ENCODE measurements at regions not wholly inside any gene's neighbourhood (a gene's known extent, or its start where the extent isn't known, plus 50 kb on each side); places are given as distances from the start of the nearest gene placed in this dataset.
"Not testable (repeated sequence)": the region's sequence is repeated elsewhere in the genome, so short reads cannot be mapped to it uniquely, and the experiment has no call there.

DNA sequence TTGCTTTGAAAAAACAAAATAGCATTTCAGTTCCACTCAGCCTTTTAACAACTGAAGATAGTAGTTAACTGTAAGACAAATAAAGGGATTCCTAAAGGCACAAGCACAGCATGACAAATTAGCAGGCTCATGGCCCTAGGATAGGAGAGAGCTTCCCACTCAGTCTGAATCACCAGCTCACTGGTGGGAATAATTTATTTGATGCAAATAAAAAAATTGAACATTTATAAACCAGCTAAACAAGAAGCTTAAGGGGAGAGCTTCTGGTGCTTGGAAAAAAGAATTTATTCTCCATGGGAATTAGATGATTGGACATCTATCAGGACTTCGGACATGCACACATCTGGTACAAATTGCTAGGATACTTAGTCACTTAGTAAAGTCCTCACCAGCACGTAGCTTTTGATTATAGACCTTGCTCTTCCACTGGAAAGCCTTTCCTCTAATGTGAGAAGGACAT lies 294.1 kb upstream of the TNC start:
- DNase-seq, result no peak

DNA sequence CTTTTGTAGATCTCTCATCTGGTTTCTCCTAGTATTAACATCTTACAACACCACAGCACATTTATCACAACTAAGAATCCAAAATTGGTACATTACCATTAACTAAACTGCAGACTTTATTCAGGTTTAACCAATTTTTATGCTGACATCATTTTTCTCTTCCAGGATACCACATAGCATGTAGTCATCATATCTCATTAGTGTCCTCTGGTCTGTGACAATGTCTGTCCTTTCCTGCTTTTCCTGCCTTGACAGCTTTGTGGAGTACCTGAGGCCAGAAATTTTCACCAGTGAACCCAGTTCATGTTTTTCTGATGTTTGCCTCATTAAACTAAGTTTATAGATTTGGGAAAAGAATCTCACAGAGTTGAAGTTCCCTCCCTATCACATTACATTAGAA lies 294.7 kb upstream of the TNC start:
- DNase-seq, result no peak

DNA sequence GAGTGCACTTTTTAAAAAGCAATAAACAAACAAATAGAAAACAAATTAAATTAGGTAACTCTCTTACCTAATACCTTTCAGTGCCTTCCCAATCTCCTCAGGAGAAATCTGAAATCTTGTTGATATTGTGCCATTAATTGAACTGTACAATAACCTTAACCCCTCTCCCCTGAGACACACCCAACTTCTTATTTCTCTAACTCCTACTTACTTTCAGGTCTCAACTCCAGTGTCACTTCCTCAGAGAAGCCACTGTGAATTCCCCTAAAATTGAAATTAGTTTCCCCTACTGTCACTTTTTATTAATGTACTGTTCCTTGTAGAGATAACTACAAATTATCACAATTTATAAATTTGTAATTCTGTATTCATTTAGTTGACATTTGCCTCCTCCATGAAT lies 295.3 kb upstream of the TNC start:
- DNase-seq, result no peak

DNA sequence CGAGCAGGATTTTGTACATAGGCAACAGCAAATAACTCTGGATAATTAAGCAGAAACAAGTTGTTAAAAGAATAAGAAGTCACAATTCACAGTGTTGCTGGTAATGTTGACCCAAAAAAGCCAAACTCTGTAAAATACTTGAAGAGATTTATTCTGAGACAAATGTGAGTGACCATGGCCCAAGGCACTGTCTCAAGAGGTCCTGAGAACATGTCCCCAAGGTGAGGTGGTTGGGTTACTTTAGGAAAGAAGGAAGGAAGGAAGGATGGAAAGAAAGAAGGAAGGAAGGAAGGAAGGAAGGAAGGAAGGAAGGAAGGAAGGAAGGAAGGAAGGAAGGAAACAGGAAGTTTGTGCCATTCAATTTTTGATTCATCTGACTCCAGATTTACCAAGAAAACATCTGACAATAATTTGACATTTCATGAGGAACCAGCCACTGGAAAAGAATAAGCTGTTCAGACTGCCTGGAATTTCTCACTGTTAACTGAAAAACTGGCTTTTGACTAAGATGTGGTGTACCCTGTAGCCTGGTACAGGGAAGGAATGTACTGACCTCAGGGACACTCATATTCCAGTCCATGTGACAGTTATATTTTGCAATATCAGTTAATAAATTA lies 295.9 kb upstream of the TNC start:
- no peak for DNase-seq

DNA sequence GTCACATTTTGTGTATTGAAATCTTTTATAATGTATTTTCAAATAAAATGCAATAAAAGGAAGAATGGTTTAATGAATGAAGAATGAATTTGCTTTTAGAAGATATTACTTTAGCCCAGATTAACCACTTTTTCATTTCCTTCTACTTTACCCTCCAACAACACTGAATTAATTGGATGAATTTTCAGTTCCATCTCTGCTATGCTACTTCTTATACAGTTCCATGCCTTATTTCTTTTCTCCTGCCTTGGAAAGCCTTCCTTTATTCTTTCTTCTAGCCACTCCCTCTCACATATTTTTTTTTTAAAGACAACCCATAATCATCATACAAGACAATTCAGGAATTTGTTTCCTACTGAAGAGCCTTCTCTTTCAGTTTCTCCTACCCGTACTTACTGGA lies 296.6 kb upstream of the TNC start:
- no peak for DNase-seq

DNA sequence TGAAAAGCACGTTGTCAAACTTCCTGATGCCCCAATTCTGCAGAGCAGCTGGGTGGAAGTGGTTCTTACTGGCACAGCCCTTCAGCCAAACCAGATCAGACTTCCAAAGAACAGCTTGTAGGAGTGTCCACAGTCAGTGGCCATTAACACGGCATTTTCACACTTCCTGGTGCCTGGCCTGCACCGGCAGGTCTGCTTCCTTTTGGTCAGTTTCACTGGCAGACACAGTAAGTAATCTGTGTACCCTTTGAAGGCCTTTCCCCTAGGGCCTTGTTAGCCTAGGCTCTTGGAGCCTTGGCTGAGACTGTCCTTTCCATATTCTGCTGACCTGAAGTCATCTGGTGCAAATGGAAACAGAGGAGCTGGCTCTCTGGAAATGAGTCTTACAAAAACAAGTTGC lies 297.5 kb upstream of the TNC start:
- no peak for DNase-seq

DNA sequence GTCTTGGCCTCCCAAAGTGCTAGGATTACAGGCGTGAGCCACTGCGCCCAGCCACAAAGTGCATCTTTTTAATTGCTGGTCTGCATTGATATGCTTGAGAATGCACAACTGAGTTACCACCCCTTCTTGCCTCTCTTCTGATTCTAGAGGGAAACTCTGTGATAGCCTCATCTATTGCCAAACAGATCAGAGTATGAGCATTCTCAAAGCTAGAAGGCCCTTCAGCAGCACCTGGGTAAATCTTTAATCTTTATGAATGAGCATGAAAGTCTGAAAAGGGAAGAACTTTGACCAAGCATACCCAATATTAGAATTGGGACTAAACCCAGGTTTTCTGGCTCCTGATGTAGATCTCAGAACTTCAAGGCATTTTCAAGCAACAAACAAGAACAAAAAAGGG lies 298.3 kb upstream of the TNC start:
- DNase-seq, result no peak

DNA sequence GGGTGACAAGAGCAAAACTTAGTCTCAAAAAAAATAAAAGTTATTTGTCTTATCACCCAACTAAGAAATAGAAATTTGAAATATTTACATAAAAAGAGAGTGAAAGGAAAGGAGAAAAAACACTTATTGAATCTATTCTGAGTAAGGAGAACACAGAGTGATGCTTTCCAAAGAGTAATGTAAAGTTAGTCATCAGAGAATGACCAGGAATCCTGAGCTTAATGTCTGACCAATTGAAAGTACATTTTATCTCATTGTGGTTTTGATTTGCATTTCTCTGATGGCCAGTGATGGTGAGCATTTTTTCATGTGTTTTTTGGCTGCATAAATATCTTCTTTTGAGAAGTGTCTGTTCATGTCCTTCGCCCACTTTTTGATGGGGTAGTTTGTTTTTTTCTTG lies 300.2 kb upstream of the TNC start:
- DNase-seq, result not testable (repeated sequence)

DNA sequence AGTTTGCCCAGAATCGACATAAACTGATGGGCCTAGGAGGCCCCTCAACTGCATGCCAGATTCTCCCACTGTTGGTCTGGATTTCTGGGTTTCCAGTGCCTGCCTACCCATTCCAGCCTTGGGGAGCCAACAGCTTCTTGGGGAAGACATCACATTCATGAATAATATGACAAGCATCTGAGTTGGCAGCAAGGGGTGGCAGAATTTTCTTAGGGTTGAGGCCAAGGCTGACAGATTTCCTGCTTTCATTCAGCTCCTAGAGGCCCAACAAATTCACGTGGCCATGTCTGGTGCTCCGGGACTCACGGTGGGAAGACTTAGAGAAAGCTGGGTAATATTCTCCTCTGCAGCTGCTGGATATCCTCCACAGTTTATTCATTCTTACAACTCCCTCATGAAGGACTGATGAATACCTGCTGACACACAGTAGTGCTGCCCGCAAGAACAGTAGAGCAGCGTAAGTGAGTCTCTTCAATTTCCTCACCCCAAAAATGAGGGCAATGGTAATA lies 305.0 kb upstream of the TNC start:
- DNase-seq, result no peak

DNA sequence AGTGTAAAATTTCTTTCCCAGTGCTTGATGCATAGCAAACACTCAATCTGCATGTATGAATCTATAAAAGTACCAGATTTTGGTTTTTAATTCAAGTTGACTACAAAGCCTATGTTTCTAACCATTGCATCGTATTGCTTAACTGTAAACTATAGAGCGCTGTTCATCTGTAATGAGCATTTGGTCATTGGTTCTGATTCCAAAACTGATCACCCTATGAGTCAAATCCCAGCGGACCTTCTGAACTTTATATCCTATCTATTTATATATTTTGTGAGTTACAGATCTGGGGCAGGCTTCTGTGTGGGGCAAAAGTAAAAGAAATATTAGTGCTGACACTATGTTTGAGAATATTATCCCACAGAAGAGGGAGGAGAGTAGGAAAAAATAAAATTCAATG lies 305.7 kb upstream of the TNC start:
- no peak for DNase-seq

DNA sequence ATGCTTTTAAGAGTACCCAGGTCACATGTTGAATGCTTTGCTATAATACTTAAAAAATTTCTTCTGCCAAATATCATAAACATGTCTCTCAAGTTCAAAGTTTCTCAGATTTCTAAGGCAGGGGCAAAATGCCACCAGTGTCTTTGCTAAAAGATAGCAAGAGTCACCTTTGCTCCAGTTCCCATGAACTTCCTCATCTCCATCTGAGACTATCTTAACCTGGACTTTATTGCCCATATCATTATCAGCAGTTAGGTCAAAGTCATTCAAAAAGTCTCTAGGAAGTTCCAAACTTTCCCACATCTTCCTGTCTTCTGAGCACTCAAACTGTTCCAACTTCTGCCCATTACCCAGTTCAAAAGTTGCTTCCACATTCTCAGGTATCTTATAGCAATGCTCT lies 307.6 kb upstream of the TNC start:
- DNase-seq, result no peak

DNA sequence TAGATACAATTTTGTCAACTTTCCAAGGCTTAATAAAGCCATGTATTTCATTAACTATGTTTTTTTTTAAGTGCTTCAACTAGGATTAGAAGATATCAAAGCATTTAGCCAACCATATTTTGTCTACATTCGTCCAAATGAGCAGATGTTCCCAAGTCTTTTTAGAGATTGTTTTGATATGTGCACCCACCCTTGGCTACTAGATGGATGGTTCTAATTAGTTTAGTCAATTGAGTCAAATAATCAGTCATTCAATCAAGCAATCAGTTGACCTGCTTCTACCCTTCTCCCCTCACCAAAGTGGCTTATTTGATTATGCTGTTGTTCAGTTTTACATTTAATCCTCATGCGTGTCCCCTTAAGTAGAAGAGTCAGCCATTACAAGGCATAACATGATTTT lies 319.5 kb upstream of the TNC start:
- DNase-seq, result no peak

DNA sequence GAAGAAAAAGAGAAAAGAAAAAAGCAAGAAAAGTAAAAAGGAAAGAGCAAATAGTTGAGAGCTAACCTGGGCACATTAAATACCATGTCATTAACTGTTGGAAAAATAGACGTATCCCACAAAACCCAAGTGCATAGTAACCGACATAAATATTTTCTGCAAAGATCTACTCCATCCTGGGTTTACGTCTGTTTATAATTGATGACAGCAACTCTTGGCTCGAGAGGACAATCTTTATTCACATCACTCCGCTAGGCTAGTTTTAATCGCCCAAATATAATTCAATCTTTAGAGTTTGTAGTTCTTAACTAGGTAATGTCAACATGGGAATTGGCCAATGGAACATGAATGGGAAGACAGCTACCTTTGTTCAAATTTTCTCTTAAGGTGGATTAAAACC lies 321.7 kb upstream of the TNC start:
- DNase-seq, result no peak

DNA sequence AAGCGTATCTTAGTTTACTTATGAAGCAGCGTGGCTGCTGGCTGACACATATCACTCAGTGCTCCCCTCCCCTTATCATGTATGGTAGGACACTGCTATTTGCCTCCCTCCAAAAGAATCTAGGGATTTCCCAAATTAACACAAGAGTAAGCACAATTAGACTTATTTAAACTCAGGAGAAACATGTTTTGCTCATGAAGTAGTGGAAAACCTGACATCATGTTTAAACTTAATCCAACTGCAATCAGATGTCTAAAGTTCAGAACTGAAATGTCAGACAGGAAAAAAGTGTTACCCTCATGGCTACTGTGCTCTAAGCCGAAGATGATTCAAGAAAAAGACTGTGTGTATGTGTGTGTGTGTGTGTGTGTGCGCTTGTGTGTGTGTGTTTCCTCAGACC lies 324.1 kb upstream of the TNC start:
- DNase-seq, result no peak

DNA sequence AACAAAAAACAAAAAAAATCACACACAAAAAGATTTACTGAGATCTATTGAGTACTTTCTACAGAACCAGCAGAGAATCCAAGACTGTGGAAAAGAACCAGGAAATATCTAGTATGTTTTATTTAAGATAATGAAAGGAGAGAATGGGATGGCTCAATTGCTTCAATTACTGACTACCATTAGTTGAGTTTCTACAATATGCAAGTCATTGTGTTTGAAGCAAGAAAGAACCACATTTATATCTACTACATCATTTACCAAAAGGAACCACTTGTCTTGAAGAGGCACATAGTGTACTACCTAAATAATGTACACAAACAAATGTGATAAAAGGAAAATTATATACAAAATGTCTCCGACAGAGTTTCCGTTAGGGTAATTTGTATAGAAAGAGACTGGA lies 325.9 kb upstream of the TNC start:
- DNase-seq, result no peak

DNA sequence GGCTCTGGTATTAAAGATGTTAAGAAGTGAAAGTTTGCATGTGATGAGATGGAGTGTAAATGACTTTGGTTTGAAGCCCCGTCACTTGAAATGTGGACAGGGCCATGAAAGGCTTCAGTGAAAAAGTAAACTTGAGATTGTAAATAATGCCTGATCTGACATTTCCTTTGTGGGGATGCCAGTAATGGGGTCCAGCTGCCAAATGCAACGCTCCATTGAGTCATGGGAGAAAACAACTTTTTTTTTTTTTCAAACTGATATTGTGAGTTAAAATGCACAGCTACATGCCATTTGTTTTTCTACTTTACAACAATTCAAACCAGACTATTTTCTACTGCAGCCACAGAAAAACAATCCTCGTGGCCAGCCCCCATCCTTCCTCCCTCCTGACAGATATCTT lies 327.0 kb upstream of the TNC start:
- DNase-seq, result no peak

DNA sequence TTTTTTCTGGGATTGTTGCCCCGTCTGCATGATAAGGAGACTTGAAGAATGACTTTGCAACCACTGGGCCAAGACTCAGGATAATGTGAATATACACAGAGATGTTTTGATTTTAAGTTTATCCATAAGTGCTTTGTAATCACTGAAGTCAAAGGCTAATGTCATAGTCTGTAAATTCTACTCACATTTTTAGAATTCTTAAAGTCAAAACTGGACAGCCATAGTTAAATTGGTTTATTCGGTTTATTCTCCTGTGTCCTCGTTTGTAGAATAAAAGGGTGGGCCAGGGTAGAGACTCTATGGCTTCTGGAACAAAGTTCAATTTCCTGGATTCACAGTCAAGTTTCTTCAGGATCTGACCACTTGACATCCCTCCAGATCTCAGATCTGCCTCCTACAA lies 327.7 kb upstream of the TNC start:
- no peak for DNase-seq

DNA sequence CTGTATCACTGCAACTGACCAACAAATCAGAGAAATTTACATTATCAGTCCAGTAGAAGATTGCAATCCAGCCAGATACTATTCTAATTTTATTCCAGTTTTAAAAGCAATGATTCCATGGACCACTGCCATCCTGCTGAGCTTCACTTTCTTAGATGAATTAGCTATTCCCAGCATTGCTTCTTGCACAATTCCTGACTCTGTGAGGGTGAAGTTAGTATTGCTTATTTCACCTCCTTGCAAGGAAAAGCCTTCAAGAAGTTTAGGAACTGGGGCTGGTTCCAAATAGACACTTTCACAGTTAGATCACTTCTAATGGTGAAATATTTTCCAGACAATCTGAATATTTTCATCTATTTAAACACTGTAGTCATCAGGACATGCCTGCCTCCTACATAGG lies 338.6 kb upstream of the TNC start:
- DNase-seq, result no peak

DNA sequence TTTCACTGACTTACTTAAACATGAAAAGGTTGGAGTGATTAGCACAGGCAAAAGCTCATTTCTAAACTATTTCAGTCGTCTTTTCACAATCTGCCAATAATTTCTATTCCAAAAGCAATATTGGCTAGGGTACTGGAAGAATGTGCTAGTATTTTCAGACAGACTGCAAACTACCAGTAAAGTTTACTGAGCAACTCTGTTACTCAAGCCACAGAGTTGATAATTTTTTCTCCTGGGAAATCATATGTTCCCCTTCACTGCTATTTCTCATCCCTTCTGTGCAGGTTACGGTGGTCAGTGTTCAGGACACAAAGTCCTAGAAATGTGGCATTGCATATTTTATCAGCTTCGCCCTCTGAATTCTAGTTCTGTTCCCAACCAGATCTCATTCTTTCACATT lies 343.3 kb upstream of the TNC start:
- no peak for DNase-seq

DNA sequence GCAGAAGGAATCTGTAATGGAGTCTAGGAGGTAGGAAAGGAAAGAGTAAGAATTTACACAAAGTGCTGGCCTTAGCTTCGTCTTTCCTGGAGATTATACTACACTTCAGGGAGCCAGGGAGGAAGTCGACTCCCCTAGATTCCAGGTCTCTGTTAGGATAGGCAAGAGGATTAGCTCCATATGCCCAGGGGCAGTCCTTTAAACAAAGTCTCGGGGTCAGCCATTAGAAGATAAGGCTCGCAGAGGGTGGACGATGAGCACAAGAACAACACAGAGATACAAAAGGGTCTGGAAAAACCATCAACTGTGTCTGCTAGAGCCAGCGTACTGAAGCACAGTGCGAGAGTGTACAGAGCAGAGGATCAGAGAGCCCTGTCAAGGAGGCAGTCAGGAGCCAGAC lies 344.7 kb upstream of the TNC start:
- no peak for DNase-seq

DNA sequence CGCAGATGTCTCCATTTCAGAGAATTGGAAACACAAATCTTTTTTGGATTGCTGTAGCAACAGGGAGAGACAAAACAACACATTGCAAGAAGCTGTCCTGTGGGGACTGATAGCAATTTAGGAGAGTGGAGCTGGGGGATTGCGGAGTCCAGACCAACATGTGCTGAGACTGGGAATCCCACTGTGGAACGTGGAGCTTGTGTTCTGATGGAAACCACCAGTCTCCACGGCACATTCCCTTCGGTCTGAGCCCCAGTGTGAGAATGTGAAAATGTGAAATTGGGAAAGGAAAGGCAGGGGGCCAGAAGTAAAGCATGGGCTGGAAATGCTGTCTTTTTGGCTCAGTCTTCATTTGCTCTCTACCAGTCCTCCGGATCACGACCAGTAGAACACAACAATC lies 348.8 kb upstream of the TNC start:
- DNase-seq, result no peak

DNA sequence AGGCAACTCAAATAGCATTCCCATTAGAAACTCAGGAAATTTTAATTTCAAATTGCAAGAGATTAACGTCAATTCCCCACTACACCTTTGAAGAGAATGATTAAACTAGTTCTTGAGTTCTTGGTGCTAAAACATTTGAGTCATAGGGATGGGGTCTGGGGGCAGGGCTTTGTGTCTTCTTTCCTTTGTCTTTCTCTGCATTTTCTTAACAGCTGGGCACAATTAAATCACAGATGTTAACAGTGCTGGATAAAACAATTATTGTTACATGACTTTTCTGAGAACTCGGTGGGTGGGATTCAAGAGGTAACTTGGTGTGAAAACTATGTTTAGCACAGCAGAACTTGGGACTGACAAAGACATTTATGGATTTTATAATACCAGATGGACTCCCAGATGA lies 351.9 kb upstream of the TNC start:
- DNase-seq, result no peak

DNA sequence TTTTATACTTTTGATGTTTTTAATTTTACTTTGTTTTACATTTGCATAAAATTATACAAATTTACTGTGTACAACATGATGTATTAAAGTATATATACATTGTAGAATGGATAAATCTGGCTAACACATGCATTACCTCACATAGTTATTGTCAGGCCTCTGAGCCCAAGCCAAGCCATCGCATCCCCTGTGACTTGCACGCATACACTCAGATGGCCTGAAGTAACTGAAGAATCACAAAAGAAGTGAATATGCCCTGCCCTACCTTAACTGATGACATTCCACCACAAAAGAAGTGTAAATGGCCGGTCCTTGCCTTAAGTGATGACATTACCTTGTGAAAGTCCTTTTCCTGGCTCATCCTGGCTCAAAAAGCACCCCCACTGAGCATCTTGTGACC lies 355.1 kb upstream of the TNC start:
- not testable (repeated sequence) for DNase-seq

DNA sequence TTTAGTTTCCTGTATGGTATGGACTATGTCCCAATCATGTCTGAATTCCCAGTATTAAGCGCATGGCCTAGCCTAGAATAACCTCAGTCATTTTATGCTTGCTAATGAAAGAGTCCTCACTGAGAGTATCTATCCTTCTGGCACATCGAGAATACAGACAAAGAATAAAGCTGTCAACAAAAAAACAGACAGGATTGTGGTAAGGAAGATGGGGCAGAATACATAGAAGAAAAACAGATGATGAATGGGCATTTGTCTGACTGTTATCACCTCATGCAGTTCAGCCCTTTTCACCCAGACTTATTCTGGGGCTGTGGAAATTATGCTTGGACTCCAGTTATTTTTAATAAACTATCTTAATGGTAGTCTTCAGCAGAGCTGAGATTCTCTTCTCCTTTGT lies 363.8 kb upstream of the TNC start:
- no peak for DNase-seq

DNA sequence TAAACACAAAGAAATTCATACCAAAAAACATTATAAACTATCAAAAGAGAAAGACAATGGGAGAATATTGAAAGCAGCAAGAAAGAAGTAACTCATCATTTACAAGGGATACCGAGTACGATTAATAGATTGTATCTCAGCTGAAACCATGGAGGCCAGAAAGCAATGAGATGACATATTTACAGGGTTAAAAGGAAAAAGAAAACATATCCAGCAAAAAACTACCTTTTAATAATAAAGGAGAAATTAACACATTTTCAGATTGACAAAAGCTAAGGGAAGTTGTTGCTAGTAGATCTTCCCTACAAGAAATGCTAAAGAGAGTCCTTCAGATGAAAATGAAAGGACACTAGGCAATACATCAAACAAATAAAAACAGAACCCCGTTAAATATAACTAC lies 364.8 kb upstream of the TNC start:
- DNase-seq, result no peak

DNA sequence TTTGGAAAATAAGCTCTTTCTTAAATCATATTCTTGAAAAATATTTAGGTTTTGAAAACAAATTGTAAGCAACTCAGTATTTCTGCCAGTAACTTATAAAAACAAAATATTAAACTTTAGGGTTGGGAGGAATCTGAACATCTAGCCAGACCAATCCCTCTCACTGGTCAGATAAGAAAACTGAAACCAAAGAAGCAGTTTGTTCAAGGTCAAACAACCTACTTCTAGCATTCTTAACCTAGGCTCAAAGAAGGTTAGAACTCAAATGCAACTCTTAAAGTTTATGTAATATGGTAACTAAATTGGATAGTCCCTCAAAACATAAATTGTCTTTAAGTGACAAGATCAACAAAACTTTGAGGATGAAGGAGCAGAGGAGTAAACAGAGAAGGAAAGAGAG lies 374.9 kb upstream of the TNC start:
- DNase-seq, result no peak
